Superior temporal gyrus (tissue), 1 donor: ENCODE measurements at regions not wholly inside any gene's neighbourhood (a gene's known extent, or its start where the extent isn't known, plus 50 kb on each side); places are given as distances from the start of the nearest gene placed in this dataset.
"Not testable (repeated sequence)": the region's sequence is repeated elsewhere in the genome, so short reads cannot be mapped to it uniquely, and the experiment has no call there.

Experiments
- DNase-seq: peaks from one replicate; pipeline ENCODE4 v3.0.0-alpha.2; 2016; ENCODE audit errors: extremely low spot score

DNA sequence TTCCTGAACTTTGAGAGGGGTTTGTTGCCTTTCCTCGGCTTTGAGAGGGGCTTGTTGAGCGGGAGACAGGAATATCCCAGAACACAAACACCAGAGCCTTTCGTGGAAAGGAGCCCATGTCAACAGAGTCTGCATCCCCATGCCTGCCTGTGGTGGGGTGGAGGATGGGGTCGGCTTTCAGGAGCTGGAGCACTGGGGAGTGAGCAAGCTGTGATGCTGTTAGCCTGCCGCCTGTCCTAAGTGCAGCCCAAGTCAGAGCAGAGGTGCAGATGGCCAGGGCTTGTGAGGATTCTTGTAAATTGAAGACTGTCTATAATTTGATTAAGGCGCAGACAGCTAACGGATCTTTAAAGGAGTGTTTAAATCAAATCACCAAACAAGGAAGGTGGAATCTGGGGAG, 103.3 kb upstream of the ANK2 start:
- no peak for DNase-seq

DNA sequence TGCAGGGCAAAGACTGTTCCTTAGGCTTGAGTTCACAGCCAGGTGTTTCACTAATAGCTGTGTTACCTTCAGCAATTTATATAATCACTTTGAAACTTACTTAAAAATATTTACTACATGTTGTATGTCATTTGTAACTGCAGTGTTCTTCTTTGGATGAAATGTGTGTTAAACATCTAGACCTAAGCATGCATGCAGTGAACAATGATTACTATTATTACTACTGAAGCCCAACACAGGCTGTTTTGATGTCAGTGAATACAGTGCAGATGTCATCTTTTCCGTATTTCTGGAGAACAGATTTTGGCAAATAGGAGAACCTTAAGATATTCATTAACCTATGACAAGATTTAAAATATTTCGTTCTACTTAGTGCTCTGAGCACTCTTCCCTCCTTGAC, 101.8 kb upstream of the ANK2 start:
- peak; percentile 66 for DNase-seq

DNA sequence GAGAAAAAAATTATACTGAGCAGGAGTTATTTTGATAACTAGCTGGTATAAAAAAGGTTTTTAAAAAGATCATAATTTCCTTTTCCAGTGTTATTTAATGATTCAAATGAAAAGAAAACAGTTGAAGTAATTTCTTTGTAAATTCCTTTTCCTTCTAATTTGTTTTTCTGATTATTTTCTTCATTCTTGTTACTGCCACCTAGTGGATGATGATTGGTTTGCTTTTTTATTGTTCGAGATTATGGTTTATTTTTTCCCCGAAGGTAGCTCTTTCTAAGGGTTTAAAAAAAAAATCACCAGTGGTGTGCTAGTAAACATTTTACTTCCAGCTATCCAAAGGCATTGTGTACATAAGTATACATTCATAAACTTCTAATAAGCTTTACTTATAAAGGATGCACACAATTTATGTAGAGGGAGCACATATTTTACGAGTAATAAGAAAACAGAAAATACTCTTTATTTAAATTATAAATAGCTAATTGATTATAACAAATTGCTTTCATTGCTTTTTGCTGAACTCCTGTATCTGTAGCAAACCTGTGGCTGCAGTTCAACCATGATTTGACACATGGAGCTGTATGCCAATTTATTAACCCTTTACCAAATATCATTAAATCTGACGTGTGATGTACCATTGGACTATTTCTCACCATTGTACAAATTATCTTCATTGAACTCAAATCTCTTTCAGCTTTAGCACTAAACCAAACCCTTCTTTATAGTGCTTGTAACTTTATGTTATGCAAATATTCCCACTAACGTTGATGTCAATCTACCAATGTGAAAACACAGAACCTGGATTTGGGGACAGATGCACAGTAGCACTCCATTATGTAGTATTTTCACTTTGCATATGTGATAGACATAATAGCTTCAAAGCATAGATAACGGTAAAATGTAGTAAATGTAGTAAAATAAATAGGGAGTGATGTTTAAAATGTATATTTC, 97.8 kb upstream of the ANK2 start:
- peak; percentile 90 for DNase-seq

DNA sequence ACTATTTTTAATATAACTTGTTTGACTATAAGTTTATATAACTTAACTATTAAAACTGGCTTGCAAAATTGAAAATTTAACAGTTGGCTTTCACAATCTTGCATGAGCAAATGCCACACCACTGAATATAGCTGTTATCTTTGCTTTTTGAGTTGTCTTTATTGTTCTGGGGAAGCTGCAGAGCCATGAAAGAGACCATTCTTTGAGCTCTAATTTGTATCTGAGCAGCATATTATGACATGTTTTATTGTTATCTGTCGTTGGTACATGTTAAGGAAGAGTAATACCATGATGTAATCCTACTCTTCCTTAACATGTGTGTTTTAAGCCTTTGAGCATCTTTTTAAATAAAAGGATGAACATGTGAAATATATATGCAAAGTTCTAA, 97.1 kb upstream of the ANK2 start:
- peak; percentile 86 for DNase-seq

DNA sequence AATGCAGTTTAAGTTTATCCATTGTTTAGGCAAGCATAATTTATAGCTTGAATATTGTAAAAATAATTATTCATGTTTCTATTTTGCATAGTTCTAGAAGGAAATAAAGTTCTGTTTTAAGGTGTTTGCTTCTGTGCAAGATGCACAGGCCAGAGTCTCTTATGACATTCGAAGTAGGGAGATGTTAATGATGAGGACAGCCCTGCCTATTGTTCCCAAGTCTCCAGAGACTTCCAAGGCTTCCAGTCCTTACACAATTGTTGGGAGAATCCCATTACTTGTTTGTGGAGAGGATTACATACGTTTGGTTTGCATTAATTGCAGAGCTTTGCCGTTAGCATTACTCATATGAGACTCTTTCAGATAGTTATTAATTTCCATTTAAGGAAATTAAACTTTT, 96.2 kb upstream of the ANK2 start:
- DNase-seq = peak; percentile 75

DNA sequence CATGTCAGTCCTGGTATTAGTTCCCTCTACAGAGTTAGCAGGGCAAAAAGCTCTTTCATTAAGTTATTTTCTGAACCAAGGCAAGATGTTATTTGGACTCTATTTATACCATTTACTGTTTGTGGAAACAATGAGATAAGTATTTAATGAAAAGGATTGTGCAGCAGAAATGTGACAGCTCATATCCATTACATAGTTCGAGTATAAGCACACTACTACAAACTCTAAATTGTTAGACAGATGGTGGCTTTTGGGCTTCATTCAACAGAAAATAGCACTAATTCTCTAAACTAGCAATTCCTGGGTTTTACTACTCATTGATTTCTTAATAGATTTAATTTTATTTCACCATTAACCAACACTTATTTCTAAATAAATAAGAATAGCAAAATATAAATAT, 95.2 kb upstream of the ANK2 start:
- DNase-seq = peak; percentile 62

DNA sequence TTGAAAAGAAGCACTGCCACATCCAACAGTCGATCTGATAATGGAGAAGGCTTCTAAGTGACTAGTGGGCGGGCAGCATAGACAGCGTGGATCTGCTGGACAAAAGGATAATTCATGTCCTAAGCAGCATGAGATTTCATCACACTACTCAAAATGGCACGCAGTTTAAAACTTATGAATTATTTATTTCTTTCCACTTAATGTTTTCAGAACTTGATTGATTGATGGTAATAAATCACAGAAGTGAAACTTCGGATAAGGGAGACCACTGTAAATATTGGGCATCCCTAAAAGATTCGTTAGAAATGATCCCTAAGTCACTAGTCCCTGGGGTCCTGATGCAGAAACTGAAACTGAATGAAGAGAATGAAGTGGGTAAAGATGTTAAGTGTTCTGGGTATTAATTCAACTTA, 93.0 kb upstream of the ANK2 start:
- peak; percentile 85 for DNase-seq

DNA sequence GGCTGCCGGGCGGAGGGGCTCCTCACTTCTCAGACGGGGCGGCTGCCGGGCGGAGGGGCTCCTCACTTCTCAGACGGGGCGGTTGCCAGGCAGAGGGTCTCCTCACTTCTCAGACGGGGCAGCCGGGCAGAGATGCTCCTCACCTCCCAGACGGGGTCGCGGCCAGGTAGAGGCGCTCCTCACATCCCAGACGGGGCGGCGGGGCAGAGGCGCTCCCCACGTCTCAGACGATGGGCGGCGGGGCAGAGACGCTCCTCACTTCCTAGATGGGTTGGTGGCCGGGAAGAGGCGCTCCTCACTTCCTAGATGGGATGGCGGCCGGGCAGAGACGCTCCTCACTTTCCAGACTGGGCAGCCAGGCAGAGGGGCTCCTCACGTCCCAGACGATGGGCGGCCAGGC, 91.7 kb upstream of the ANK2 start:
- not testable (repeated sequence) for DNase-seq

DNA sequence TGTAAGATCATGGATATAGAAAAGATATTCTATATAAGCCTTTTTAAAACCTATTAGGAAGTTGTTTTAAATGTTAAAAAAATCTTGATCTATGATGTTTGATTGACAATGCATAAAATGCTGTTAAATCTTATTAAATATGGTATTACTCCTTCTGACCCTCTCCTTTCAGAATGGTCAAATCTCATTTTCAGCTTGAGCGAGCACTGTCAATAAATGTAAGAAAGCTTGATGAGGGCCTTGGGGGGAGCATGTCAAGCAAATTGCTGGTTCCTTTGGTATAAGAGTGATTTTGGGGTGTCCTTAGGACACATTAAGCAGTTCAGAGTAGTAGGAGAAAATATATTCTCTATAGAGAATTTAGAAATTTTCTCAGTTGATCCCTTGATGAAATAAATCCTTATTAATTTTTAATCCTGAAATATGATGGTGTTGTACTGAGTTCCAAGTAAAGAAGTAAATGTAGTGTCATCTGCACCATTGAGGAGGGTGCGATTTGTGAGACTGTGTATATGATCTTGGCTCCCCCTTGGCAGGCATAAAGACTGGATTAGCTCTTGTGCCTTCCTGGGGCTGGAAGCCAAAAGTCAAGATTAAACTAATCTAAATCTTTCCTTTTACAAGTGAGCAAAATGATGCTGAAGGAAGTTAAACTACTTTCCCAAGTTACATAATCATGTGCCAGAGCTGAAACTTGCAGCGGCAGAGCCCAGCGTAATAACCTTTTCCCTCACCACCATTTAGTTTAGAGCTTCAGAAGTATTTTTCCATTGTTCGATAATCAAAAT, 82.6 kb upstream of the ANK2 start:
- DNase-seq = peak; percentile 37

DNA sequence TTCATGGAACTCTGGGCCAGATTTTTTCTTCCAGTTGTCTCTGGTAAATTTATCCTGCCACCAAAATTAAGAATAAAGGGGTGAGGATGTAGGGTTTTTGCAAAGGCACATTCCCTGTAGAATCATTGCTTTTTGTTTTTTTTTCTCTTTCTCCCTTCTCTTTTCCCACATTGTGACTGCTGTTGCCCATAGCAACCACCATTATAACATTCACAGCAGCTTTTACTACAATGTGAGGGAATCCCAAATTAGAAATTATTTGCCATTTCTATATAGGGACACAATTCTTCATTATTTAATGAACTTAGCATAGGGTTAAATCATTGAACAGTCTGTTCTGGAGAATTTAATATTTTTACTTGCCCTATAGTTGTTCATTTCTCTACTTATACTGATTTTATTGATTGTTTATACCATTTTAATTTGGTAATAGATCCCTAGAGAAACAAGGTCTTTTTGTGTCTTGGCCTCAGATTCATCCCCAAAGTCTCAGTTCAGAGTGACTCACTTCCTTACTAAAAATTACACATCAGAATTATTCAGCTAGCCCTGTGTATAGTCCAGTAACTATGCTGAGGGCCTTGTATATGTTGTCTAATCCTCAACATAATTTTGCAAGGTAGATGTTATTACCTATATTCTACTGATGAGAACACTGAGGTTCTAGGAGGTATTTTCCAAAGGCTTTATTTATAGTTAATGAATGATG, 80.8 kb upstream of the ANK2 start:
- no peak for DNase-seq

DNA sequence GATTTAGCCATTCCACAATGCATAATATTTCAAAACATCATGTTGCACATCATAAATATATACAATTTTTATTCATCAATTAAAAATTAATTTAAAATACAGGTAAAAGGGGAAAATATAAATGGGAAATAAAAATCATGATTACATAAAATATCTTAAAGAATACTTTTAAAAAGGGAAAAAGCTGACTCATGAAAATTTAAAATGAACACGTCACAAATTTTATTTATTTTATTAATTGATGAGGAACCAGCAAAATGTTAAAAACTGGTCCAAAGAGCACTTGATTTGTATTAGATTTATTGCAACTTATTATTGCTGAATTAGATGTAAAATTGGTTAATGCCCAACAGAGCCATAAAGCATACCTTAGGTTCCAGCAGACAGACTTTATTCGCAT, 78.5 kb upstream of the ANK2 start:
- DNase-seq = no peak

DNA sequence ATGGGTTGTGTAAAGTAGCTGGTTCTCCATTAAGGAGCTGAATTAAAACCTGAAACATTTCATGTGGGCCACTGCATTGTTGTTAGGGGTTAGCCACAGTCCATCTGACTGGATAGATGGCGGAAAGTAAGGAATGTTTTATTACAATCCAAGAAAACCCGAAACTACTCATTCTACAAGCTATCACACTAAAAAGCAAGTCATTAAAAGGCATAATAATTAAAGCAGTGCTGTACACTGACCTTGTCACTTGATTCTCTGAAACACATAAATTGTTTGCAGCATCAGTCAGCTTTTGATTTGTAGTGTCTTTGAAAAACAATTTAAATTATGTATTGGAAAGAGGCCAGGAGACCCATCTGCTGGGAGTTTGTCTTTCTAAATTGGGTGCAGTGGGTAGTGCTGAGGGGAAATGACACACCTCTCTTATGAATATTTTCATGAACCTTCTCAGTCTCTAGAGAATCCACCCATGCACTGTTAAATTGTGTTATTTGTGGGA, 75.7 kb upstream of the ANK2 start:
- DNase-seq = peak; percentile 38

DNA sequence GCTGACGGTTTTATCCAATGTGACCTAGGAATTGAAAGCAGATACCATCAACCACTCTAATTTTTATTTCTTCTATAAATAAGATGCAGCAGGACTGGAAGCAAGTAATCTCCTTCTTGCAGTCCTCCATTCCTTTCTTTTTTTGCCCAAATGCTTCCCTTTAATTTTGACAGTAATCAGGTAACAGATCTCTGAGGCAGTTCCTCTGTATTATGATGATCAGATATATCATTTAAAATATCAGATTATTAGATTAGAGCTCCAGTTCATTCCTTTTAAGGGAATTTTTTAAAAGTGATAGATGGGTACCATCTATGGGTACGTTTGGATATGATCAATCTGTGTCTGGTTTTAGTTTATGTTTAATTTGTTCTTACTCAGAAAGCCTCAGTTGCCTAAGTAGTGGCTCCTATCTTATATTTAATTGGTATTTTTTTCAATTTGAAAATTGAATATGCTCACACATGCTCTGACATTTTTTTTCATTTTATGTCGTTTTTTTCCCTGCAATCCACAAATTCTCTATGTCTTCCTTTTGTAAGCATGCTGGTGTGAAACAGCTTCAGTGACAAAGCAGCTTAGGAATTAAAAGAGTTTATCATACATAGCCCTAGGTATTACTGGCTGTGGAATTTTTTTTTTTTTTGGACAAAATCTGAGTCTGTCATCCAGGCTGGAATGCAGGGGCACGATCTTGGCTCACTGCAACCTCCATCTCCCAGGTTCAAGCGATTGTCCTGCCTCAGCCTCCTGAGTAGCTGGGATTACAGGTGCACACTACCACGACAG, 73.7 kb upstream of the ANK2 start:
- DNase-seq = no peak

DNA sequence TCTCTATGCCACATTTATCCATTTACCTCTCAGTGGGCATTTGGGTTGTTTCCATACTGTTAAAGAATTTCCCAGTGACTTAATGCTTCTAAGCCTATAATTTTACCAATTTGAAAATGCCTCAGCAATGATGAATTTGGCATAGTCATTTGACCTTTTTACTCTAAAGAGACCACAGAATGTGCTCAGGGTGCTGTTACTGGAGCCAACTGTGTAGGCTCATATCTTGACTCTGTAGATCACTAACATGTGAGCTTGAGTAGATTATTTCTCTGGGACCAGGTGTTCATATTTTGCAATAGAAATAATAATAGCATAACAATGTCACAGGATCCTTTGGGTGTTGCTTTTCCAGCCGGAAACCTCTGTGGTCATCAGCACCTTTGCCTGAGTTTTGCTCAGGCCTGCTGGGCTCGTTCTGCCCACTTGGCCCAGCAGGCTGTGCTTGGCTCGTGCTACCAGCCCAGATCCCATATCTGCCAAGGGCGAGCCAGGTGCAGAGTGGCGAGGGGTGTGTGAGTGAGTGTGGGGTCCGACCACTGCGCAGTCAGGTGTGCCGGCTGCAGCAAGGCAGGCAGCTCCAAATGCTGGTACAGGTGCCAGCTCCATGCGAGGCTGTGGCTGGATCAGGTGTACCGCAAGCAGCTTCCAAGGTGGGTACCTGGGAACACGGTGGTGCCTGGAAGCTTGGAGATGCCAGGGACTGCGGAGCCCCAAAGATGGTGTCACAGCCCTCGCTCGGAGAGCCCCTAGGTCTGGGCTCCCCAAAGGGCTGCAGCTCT, 70.6 kb upstream of the ANK2 start:
- DNase-seq = no peak

DNA sequence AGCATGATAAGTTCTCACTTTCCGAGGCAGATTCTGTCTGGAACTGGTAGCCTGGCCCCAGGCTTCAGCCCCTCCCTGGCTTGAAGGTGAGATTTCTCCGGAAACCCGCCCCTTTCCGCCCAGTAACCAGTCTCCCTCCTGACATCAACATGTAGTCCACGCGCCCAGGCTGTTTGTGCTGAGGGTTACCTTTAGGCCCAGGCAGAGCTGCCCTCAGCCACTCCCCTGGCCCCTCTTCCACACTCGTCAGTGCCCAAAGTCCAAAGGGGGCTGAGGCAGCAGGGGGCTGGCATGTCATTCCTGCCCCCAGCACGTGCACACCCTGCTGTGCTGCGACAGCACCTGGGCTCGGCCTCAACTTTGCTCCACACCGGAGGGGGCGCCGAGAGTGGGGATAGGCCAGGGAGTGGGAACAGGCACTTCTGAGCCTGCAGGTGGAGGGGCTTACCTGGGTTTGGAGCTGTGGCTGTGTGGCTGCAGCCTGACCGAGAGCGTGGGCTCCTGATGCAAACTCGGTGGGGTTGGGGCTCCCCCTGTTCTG, 69.5 kb upstream of the ANK2 start:
- no peak for DNase-seq

DNA sequence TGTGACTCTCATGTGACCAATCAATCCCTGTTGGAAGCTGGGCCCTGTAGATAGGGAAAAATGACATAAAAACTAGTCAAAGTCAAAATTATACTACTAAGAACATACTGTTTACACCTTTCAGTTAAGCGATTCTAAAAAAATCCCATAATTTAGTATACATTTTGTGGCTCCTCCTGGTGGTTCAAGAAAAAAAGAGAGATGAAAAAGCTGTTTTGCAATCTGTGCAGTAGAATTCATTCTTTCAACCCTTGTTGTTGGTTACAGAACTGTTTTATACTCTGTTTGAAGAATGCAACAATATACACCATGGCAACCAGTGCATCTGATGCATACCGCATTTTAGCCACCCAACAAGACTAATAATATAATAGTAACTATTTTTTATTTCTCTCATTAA, 66.8 kb upstream of the ANK2 start:
- peak; percentile 62 for DNase-seq

DNA sequence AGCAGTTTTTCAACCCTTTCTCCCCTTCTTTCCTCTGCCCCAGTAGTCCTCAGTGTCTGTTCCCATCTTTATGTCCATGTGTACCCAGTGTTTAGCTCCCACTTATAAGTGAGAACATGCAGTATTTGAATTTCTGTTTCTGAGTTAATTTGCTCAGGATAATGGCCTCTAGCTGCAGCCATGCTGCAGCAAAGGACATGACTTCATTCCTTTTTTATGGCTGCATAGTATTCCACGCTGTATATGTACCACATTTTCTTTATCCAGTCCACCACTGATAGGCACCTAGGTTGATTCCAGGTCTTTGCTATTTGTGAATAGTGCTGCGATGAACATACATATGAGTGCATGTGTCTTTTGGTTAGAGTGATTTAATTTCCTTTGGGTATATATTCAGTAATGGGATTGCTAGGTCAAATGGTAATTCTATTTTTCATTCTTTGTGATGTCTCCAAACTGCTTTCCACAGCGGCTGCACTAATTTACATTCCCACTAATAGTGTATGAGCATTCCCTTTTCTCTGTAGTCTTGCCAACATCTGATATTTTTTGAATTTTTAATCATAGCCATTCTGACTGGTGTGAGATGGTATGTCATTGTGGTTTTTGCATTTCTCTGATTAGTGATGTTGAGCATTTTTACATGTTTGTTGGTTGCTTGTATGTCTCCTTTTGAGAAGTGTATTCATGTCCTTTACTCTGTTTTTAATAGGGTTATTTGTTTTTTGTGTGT, 54.6 kb upstream of the ANK2 start:
- DNase-seq = no peak
